ACHN (cell line): ENCODE measurements at regions not wholly inside any gene's neighbourhood (a gene's known extent, or its start where the extent isn't known, plus 50 kb on each side); places are given as distances from the start of the nearest gene placed in this dataset.
"Not testable (repeated sequence)": the region's sequence is repeated elsewhere in the genome, so short reads cannot be mapped to it uniquely, and the experiment has no call there.

Source experiments
- DNase-seq: peaks from one replicate; pipeline ENCODE4 v3.0.0-alpha.2; 2015
- in situ Hi-C: cut with HindIII; loops from 2 replicates; pipeline ENCODE4 v1.10.0; 2017; ENCODE audit warnings: low sequenced_read_pairs, low pct_ligation_motif_present, low pct_unique_long_range_greater_than_20kb

GRCh38 chr6:82614518-82614917 lies 250.9 kb downstream of the TPBG start:
- in situ Hi-C loops = no loop called here
- DNase-seq = no peak

GRCh38 chr6:82616386-82617028 lies 252.9 kb downstream of the TPBG start:
- DNase-seq = no peak
- in situ Hi-C loops = no loop called here

GRCh38 chr6:82617648-82618047 lies 254.0 kb downstream of the TPBG start:
- in situ Hi-C loops = no loop called here
- DNase-seq = no peak

- in situ Hi-C loops = no loop called here
- DNase-seq = no peak
Measured at GRCh38 chr6:82619573-82619972, 256.0 kb downstream of the TPBG start.

- DNase-seq = no peak
- in situ Hi-C loops = no loop called here
Measured at GRCh38 chr6:82622461-82622860, 258.8 kb downstream of the TPBG start.

- in situ Hi-C loops = no loop called here
- no peak for DNase-seq
Measured at GRCh38 chr6:82624251-82624650, 260.6 kb downstream of the TPBG start.

GRCh38 chr6:82626946-82627345 lies 263.3 kb downstream of the TPBG start:
- DNase-seq, in situ Hi-C loops: not testable (repeated sequence)

- in situ Hi-C loops = no loop called here
- DNase-seq = no peak
Measured at GRCh38 chr6:82629921-82630320, 266.3 kb downstream of the TPBG start.

GRCh38 chr6:82641677-82642076 lies 278.1 kb downstream of the TPBG start:
- in situ Hi-C loops = no loop called here
- DNase-seq = no peak

- no peak for DNase-seq
- in situ Hi-C loops = no loop called here
Measured at GRCh38 chr6:82645536-82646230, 282.1 kb downstream of the TPBG start.

- DNase-seq = no peak
- in situ Hi-C loops = no loop called here
Measured at GRCh38 chr6:82646231-82646615, 282.6 kb downstream of the TPBG start.

GRCh38 chr6:82651845-82652335 lies 288.3 kb downstream of the TPBG start:
- in situ Hi-C loops = no loop called here
- no peak for DNase-seq

- in situ Hi-C loops = no loop called here
- no peak for DNase-seq
Measured at GRCh38 chr6:82679232-82679631, 315.6 kb downstream of the TPBG start.

- in situ Hi-C loops = no loop called here
- no peak for DNase-seq
Measured at GRCh38 chr6:82680192-82680591, 316.6 kb downstream of the TPBG start.

- no peak for DNase-seq
- in situ Hi-C loops = no loop called here
Measured at GRCh38 chr6:82681119-82681714, 317.6 kb downstream of the TPBG start.

GRCh38 chr6:82686719-82687118 lies 323.1 kb downstream of the TPBG start:
- in situ Hi-C loops = no loop called here
- no peak for DNase-seq

- DNase-seq = no peak
- in situ Hi-C loops = no loop called here
Measured at GRCh38 chr6:82687855-82688254, 324.2 kb downstream of the TPBG start.

GRCh38 chr6:82690283-82690682 lies 326.7 kb downstream of the TPBG start:
- DNase-seq = no peak
- in situ Hi-C loops = no loop called here

- no peak for DNase-seq
- in situ Hi-C loops = no loop called here
Measured at GRCh38 chr6:82691997-82692396, 328.4 kb downstream of the TPBG start.

GRCh38 chr6:82693094-82693493 lies 329.5 kb downstream of the TPBG start:
- DNase-seq = no peak

More at GRCh38 chr6:82693094-82693493, 329.5 kb downstream of the TPBG start:
- in situ Hi-C loops = no loop called here
